Middle frontal gyrus (tissue), 1 donor: ENCODE measurements at regions not wholly inside any gene's neighbourhood (a gene's known extent, or its start where the extent isn't known, plus 50 kb on each side); places are given as distances from the start of the nearest gene placed in this dataset.

ENCODE experiments used
- DNase-seq: peaks from one replicate; pipeline ENCODE4 v3.0.0-alpha.2; 2015; ENCODE audit warnings: low spot score; ENCODE audit errors: extremely low spot score

- no peak for DNase-seq
These were observed 553.7 kb upstream of the AMELY start for GRCh38 chrY:7465185-7465621.

GRCh38 chrY:7464742-7465141 lies 553.2 kb upstream of the AMELY start:
- no peak for DNase-seq

GRCh38 chrY:7463711-7464110 lies 552.2 kb upstream of the AMELY start:
- DNase-seq, result no peak

GRCh38 chrY:7463196-7463595 lies 551.6 kb upstream of the AMELY start:
- no peak for DNase-seq

- no peak for DNase-seq
These were observed 551.1 kb upstream of the AMELY start for GRCh38 chrY:7462657-7463056.

GRCh38 chrY:7461873-7462525 lies 550.4 kb upstream of the AMELY start:
- DNase-seq, result no peak

GRCh38 chrY:7459802-7460201 lies 548.2 kb upstream of the AMELY start:
- DNase-seq, result no peak

- peak; percentile 11 for DNase-seq
These were observed 546.9 kb upstream of the AMELY start for GRCh38 chrY:7458301-7459078.

- no peak for DNase-seq
These were observed 545.9 kb upstream of the AMELY start for GRCh38 chrY:7457286-7458015.

- DNase-seq, result no peak
These were observed 544.1 kb upstream of the AMELY start for GRCh38 chrY:7455626-7456025.

- no peak for DNase-seq
These were observed 541.8 kb upstream of the AMELY start for GRCh38 chrY:7453336-7453735.

GRCh38 chrY:7452246-7452645 lies 540.7 kb upstream of the AMELY start:
- no peak for DNase-seq

- no peak for DNase-seq
These were observed 538.3 kb upstream of the AMELY start for GRCh38 chrY:7449860-7450259.

GRCh38 chrY:7448687-7449086 lies 537.1 kb upstream of the AMELY start:
- DNase-seq, result no peak

GRCh38 chrY:7447881-7448516 lies 536.4 kb upstream of the AMELY start:
- DNase-seq, result no peak

- no peak for DNase-seq
These were observed 532.6 kb upstream of the AMELY start for GRCh38 chrY:7444141-7444540.

- DNase-seq, result no peak
These were observed 529.4 kb upstream of the AMELY start for GRCh38 chrY:7440796-7441530.

GRCh38 chrY:7437086-7437485 lies 525.5 kb upstream of the AMELY start:
- DNase-seq, result no peak

GRCh38 chrY:7433817-7434809 lies 522.6 kb upstream of the AMELY start:
- DNase-seq, result no peak

GRCh38 chrY:7419165-7419564 lies 507.6 kb upstream of the AMELY start:
- DNase-seq, result no peak
